Calu3 (cell line): ENCODE measurements at regions not wholly inside any gene's neighbourhood (a gene's known extent, or its start where the extent isn't known, plus 50 kb on each side); places are given as distances from the start of the nearest gene placed in this dataset.
"Not testable (repeated sequence)": the region's sequence is repeated elsewhere in the genome, so short reads cannot be mapped to it uniquely, and the experiment has no call there.

Experiments
- BruUV-seq: library from RNA; stranded (reverse); fragments of 400-500 nt; replicated peaks from 2 replicates; lab custom pipeline; 2021; lab: Mats Ljungman, UMichigan
- CTCF ChIA-PET: fragments of 300-600 bp; sonication (Branson Sonifier 250); formaldehyde crosslinking; loops from one replicate; lab custom pipeline; 2022; ENCODE audit warnings: antibody characterized with exemption; lab: Charles Lee
- DNase-seq: peaks from one replicate; pipeline ENCODE4 v3.0.0; 2022
- H3K27ac Mint-ChIP-seq: one replicate; pipeline ENCODE4 v1.8.0; 2022; ENCODE audit warnings: mixed read lengths; ENCODE audit not compliant: unreplicated experiment
- H3K27me3 Mint-ChIP-seq: one replicate; pipeline ENCODE4 v1.8.0; 2022; ENCODE audit warnings: mixed read lengths; ENCODE audit not compliant: unreplicated experiment
- H3K36me3 Mint-ChIP-seq: one replicate; pipeline ENCODE4 v1.8.0; 2022; ENCODE audit warnings: mild to moderate bottlenecking, moderate library complexity, mixed read lengths; ENCODE audit not compliant: insufficient read depth, unreplicated experiment
- H3K4me1 Mint-ChIP-seq: one replicate; pipeline ENCODE4 v1.8.0; 2022; ENCODE audit warnings: mild to moderate bottlenecking, low read depth, mixed read lengths; ENCODE audit not compliant: unreplicated experiment
- H3K4me3 Mint-ChIP-seq: one replicate; pipeline ENCODE4 v1.8.0; 2022; ENCODE audit warnings: mild to moderate bottlenecking, low read depth, moderate library complexity, mixed read lengths; ENCODE audit not compliant: unreplicated experiment
- H3K9me3 Mint-ChIP-seq: one replicate; pipeline ENCODE4 v1.8.0; 2022; ENCODE audit warnings: low read depth, mixed read lengths; ENCODE audit not compliant: unreplicated experiment
- intact Hi-C: fragments of 100-400 bp; cut with micrococcal nuclease; formaldehyde crosslinking; loops from one replicate; pipeline ENCODE4 v1.10.0; 2022; ENCODE audit not compliant: unreplicated experiment
- TF ChIP-seq, protein P1 (sequence below): fragments of 200-600 bp; IDR thresholded peaks from one replicate; pipeline ENCODE4 v1.8.0; 2022; ENCODE audit warnings: antibody characterized with exemption; ENCODE audit not compliant: unreplicated experiment

DNA sequence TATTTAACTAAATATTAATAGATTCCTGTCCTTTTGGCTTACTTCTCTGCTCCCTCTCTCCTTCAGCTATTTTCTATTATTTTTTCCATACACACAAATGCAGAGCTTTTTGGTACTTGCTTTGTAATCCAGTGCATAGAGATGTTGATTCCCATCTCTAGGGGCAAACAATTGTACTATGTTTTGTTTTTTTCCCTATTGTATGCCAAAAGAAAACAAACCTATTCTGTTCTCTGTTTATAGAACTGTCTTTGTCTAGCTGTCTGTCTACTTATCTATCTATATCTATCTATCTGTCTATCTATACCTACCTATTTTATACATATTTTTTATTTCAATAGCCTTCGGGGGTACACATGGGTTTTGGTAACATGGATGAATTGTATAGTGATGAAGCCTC lies 121.6 kb upstream of the LIFR start:
- H3K27me3 Mint-ChIP-seq = peaks cover 41% of the 10 kb centered on the region
- no peaks in the 10 kb centered on the region for H3K9me3 Mint-ChIP-seq
- TF ChIP-seq, protein P1, sequence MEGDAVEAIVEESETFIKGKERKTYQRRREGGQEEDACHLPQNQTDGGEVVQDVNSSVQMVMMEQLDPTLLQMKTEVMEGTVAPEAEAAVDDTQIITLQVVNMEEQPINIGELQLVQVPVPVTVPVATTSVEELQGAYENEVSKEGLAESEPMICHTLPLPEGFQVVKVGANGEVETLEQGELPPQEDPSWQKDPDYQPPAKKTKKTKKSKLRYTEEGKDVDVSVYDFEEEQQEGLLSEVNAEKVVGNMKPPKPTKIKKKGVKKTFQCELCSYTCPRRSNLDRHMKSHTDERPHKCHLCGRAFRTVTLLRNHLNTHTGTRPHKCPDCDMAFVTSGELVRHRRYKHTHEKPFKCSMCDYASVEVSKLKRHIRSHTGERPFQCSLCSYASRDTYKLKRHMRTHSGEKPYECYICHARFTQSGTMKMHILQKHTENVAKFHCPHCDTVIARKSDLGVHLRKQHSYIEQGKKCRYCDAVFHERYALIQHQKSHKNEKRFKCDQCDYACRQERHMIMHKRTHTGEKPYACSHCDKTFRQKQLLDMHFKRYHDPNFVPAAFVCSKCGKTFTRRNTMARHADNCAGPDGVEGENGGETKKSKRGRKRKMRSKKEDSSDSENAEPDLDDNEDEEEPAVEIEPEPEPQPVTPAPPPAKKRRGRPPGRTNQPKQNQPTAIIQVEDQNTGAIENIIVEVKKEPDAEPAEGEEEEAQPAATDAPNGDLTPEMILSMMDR = no peak
- BruUV-seq = no TSS peak
- no peak overlapping the region for H3K27ac Mint-ChIP-seq
- no peak overlapping the region for H3K4me3 Mint-ChIP-seq
- H3K4me1 Mint-ChIP-seq = no peaks in the 10 kb centered on the region
- no peaks in the 10 kb centered on the region for H3K36me3 Mint-ChIP-seq
- DNase-seq = no peak
- intact Hi-C loops = no loop called here
- CTCF ChIA-PET = no interaction called here

DNA sequence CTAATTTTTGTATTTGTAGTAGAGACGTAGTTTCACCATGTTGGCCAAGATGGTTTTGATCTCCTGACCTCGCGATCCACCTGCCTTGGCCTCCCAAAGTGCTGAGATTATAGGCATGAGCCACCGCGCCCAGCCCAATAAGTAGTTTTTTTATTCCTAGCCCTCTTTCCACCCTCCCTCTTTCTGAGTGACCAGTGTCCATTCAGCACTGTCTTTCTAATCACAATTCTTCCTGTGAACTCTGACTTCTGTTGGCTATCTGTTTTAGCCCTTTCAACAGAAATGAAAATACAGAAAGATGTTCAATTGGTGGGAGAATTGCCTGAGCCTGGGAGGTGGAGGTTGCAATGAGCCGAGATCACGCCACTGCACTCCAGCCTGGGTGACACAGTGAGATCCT lies 122.3 kb upstream of the LIFR start:
- H3K27me3 Mint-ChIP-seq = peaks cover 46% of the 10 kb centered on the region
- BruUV-seq, intact Hi-C loops, H3K36me3 Mint-ChIP-seq, H3K27ac Mint-ChIP-seq, H3K4me1 Mint-ChIP-seq, DNase-seq, CTCF ChIA-PET, H3K4me3 Mint-ChIP-seq, H3K9me3 Mint-ChIP-seq: not testable (repeated sequence)

DNA sequence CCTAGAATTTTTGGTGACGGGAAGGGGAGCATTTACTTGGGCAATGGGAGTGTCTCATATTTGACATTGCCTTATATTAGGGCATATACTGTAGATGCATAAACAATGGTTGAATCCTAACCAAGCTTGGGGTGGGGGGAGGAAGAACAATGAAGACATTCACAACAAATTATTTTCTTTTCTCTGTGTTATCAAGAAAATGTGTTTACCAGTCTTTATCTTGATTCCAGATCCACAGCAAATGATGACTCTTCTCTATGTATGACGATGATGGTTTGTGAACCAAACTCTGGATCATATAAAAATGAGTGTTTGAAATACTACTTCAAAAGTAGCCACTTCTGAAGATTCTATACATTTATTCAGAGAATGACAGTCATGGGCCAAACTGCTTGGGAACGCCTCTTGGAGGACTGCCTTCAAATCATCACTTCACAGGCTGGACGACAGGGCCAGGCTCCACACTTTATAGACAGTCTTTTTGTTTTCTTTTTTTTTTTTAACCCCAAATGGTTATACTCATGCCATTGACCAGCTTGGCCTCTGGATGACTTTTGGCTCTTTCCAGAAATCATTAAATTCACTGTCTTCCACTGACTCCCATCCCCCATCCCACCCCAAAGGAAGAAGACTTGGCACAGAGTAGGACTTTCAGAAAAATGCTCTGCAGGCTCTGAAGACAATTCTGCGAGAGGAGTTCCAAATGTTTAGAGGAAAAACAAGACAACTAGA lies 123.8 kb upstream of the LIFR start:
- no peaks in the 10 kb centered on the region for H3K9me3 Mint-ChIP-seq
- no TSS peak for BruUV-seq
- peaks cover 45% of the 10 kb centered on the region for H3K27me3 Mint-ChIP-seq
- TF ChIP-seq, protein P1 = no peak
- H3K36me3 Mint-ChIP-seq = no peaks in the 10 kb centered on the region
- DNase-seq = no peak
- no peak overlapping the region for H3K4me3 Mint-ChIP-seq
- intact Hi-C loops = no loop called here
- no peaks in the 10 kb centered on the region for H3K4me1 Mint-ChIP-seq
- H3K27ac Mint-ChIP-seq = no peak overlapping the region
- CTCF ChIA-PET = no interaction called here

DNA sequence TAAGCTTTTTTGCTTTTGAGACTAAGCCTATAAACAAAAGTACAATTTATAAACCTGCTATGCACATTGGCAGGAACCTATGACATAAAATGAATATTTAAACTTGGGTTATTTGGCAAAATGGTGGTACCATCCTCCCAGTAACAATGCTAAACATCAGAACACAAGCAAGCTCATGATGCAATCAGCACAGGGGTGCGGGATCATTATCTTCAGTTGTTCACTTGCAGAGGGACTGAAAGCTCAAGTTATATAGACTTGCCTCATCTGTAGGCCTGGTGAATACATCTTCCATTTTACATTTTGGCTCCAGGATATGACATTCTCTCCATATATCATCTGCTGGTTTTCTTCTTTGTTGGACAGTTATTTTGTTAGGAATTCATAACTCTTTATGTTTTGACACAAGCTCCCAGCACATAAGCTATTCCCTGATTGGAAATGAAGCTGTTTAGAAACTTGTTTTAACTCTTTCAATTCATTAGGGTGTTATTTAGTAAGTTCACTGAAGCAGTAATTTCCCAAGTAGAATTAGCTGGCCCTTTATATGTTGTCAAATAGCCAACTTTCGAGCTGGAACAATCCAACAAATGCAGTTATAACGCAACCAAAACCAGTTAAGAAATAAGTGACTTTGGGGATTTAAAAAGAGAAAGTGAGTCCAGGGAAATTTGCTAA lies 124.7 kb upstream of the LIFR start:
- CTCF ChIA-PET = no interaction called here
- H3K9me3 Mint-ChIP-seq = no peaks in the 10 kb centered on the region
- no TSS peak for BruUV-seq
- no peak for DNase-seq
- H3K36me3 Mint-ChIP-seq = no peaks in the 10 kb centered on the region
- no peaks in the 10 kb centered on the region for H3K4me1 Mint-ChIP-seq
- H3K27ac Mint-ChIP-seq = no peak overlapping the region
- peaks cover 44% of the 10 kb centered on the region for H3K27me3 Mint-ChIP-seq
- H3K4me3 Mint-ChIP-seq = no peak overlapping the region
- TF ChIP-seq, protein P1 = no peak
- intact Hi-C loops = no loop called here

DNA sequence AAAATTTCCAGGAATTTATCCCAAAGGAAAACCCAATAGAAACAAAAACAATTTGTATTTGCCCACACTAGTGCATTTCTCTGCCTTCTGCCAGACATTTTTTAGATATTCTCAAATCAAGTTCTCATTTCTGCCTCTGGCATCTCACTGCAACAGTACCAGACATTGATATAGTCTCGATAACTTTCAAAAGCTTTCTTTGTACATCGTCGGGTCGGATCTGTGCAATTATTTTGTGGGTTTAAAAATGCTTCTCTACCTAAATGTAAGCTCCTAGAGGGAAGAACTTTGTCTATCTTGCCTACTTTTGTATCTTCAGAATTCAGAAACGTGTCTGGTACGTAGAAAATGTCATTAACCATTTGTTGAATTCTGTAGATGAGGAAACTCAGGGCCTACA lies 125.5 kb upstream of the LIFR start:
- CTCF ChIA-PET = interaction anchor here (0.8 kb wide), 1 partner anchor 240 kb away, joined by 3 read pairs; no protein-coding TSS in a partner anchor
- peaks cover 3% of the 10 kb centered on the region for H3K9me3 Mint-ChIP-seq
- no peaks in the 10 kb centered on the region for H3K4me1 Mint-ChIP-seq
- no peak for DNase-seq
- intact Hi-C loops = no loop called here
- BruUV-seq = no TSS peak
- no peak overlapping the region for H3K4me3 Mint-ChIP-seq
- no peak overlapping the region for H3K27ac Mint-ChIP-seq
- TF ChIP-seq, protein P1 = no peak
- no peaks in the 10 kb centered on the region for H3K36me3 Mint-ChIP-seq
- H3K27me3 Mint-ChIP-seq = peaks cover 44% of the 10 kb centered on the region
